HG03108 (cell line): ENCODE measurements at regions not wholly inside any gene's neighbourhood (a gene's known extent, or its start where the extent isn't known, plus 50 kb on each side); places are given as distances from the start of the nearest gene placed in this dataset.
"Not testable (repeated sequence)": the region's sequence is repeated elsewhere in the genome, so short reads cannot be mapped to it uniquely, and the experiment has no call there.

ENCODE experiments used
- ATAC-seq: cut with Tn5 transposase; IDR thresholded peaks from one replicate; pipeline ENCODE4 v1.9.1; 2021; ENCODE audit warnings: moderate library complexity; ENCODE audit not compliant: unreplicated experiment

DNA sequence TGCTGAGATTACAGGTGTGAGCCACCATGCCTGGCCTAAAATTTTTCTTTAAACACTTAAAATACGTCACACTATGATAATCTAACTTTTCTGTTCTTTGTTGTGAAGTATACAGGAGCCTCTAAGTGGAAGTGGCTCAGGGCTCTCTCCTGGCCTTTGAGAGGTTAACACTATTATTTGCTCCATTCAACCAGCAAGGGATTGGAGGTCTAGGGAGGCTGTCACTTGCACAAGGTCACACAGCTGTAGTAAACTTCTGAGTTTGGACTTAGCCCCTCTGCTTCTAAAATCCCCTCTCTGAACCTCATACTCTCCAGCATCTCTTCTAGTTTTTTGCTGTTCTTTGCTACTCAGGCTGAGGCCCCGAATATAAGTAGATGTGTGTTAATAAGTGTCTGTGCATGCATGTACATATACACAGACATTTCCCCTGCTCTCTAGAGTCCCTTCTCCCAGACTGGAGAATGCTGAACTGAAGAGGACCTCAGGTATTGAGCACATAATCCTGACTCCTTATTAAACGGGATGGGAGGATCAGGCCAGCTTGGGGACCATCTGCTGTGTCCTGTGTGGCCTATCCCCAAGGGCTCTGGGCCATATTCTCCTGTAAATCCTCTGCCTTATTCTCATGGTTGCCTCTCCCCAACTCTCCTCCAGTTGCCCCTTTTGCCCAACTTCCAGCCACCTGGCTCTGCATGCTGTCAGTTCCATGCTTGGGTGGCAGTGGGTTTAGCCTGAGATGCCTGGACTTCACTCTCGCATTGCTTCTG, 87.0 kb upstream of the SPRY4 start:
- no peak for ATAC-seq

- ATAC-seq = no peak
These were observed 86.3 kb upstream of the SPRY4 start for GRCh38 chr5:142411103-142411502.

DNA sequence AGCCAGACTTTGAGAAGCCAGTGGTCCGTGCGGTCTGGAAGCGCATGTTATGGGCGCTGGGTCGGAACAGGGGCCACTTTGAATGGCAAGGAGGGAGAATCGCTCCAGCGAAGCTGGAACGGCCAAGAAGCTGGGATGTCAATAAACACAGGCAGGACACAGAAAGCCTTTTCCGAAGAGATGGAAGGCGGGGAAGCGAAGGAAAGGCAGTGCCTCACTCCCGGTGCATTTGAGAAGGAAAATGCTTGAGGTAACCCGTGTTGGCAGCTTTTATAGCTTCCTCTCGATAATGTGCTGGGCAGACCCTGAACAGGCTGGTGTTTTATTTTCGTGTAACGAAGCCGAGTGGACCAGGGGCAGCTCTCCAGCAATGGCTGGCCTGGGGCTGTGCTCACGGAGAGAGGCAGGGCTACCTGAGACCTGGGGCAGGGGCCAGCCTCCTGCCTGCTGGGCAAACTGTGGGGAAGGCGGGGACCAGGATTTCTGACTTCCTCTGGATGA, 84.2 kb upstream of the SPRY4 start:
- ATAC-seq = no peak

- no peak for ATAC-seq
These were observed 83.7 kb upstream of the SPRY4 start for GRCh38 chr5:142408536-142408935.

GRCh38 chr5:142405814-142406395, 81.1 kb upstream of the SPRY4 start:
- no peak for ATAC-seq

DNA sequence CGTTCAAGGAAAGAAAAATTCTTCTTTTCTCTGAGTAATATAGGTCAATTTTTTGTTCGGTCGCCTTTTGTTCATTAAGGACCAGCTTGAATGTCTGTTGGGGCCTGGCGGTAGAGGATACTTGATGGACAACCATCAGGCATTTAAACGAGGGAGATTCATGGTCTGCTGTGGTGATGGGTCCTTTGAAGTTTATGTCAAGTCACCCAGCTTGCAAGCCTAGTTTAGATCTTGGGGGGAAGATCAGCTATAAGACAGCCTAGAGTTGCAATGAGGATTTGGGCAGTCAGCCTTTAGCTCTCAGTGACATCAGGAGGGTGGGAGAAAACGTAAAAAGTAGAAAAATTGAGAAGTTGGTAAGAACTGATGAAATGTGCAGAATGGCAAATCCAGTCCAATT, 80.2 kb upstream of the SPRY4 start:
- ATAC-seq = no peak

DNA sequence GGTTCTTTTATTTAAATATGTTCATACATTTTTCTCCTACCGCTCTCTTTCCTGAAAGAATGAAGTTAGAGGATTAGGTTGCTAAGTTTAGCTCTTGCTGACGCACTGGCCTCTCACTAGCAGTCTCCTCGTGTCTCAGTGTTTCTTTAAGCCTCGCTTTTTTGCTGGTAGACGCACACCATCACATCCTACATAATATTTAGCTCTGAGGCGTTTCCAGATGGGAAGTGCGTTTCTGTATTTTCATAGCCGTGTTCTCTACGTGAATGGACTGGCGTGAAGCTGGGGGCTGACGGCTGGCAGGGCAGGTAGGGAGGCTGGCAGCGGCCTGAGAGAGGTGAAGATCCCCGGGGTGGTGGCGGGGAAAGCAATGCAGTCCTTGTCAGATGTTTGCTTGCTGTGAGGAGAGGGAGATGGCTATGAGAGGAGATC, 79.2 kb upstream of the SPRY4 start:
- no peak for ATAC-seq

DNA sequence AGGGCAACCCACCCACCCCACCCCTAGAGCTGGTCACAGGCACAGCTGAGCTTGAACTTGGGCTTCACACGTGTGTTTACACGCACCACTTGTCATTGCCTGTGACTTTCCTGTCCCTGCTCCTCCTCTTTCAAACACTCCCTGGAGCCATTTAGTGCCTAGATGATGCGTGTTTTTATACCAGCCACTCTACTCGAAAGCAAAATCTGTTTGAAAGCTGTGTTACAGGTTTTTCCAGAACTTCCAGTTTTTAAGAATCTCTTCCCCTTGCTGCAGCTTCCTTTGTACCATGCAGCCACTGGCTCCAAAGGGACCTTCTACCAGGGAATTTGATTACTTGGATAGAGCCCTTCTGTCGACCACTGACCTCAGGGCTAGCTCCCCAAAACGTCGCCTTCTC, 78.8 kb upstream of the SPRY4 start:
- ATAC-seq = no peak

- no peak for ATAC-seq
These were observed 78.0 kb upstream of the SPRY4 start for GRCh38 chr5:142402752-142403318.

GRCh38 chr5:142400415-142400814, 75.6 kb upstream of the SPRY4 start:
- no peak for ATAC-seq

DNA sequence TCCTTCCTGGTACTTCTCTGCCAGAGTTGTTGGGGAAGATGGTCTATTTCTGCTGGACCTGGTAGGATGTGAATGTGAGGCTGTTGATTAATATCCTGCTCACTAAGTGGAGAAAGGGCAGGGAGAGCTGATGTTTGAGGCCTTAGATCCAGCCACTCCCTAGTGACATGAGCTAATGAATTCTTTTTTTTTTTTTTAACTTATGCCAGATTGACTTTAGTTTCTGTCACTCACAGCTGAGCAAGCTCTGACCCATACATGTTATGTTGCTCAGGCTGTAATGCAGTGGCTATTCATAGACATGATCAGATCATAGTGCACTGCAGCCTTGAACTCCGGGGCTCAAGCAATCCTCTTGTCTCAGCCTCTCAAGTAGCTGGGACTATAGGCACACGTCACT, 75.1 kb upstream of the SPRY4 start:
- ATAC-seq = no peak

GRCh38 chr5:142398730-142399055, 73.9 kb upstream of the SPRY4 start:
- ATAC-seq = no peak

DNA sequence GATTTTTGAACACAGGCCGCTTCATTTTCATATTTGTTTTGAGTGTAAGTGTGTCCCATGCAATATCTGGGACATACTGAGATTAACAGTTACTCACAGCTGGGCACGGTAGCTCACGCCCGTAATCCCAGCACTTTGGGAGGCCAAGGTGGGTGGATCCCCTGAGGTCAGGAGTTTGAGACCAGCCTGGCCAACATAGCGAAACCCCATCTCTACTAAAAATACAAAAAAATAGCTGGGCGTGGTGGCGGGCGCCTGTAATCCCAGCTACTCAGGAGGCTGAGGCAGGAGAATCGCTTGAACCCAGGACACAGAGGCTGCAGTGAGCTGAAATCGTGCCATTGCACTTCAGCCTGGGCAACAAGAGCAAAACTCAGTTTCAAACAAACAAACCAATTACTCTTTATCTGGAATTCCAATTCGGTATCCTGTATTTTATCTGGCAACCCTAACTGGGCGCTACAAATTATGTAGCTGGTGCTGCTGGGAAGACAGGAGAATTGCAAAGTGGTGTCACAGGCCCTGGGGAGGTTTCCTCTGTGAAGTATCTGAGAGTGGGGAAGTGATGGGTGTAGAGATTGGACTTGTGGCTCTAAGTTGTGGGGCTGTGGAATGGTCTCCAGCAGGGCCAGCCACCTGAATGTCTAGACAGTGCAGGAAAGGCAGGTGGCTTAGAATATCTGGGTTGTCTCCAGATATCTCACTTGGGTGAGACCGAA, 73.3 kb upstream of the SPRY4 start:
- ATAC-seq = not testable (repeated sequence)

GRCh38 chr5:142397178-142397577, 72.4 kb upstream of the SPRY4 start:
- no peak for ATAC-seq

DNA sequence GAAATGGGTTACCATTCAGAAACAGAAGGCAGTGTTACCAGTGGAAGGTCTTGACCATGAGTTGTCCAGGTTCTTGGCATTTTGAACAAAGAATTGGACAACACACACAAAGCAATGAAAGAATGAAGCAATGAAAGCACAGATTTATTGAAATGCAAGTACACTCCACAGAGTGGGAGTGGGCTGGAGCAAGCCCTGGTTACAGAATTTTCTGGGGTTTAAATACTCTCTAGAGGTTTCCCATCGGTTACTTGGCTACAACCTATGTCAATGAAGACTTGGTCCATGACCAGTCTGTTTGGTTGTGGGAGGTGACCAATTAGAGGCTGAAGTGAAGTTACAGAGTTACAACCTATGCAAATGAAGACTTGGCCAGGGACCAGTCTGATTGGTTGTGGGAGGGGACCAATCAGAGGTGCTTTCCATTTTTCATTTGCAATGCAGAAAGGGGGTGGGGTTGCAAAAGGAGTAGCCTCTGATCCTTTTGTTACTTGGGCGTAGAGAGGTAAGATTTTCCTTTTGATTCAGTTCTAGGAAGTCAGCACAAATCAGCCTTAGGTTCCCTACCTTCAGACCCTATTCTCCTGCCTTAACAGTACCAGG, 71.7 kb upstream of the SPRY4 start:
- ATAC-seq = no peak

- ATAC-seq = no peak
These were observed 70.5 kb upstream of the SPRY4 start for GRCh38 chr5:142395334-142395733.

GRCh38 chr5:142391058-142391845, 66.4 kb upstream of the SPRY4 start:
- no peak for ATAC-seq

GRCh38 chr5:142390334-142390733, 65.5 kb upstream of the SPRY4 start:
- no peak for ATAC-seq

- no peak for ATAC-seq
These were observed 63.9 kb upstream of the SPRY4 start for GRCh38 chr5:142388696-142389095.

DNA sequence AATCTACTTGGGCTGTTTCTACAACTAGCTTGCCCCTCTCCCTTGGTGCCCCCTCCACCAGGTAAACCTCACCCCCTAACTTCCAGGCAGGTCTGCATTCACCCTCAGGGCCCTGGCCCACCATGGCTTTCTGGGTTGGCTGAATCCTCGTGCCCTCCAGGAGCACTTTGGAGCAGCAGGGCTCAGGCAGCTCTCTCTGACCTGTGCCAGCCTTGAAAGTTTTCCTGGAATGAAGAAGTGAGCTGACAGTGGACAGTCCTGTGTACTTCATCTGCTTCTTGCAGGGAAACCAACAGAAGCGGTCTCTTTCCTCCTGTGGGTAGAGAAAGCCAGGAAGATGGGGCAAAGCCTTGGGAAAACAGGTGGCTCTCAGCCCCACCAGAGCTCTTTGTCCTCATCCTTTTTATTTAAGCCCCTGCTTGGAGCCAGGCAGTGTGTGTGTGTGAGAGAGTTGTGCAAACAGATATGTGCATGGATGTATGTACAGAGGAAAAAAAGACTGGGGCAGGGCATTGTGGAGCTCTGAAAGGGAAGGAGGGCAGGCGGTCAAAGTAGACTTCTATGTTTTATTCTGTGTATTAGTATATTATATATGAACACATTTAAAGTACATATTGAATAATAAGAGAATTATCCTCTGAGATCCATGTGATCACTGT, 62.3 kb upstream of the SPRY4 start:
- no peak for ATAC-seq
